ENCODE measurements at regions not wholly inside any gene's neighbourhood (a gene's known extent, or its start where the extent isn't known, plus 50 kb on each side); places are given as distances from the start of the nearest gene placed in this dataset.

GRCh38 chr10:90138844-90139243, 437.5 kb downstream of the KIF20B start:
- peaks cover 20 to 45% of the 10 kb centered on the region in 2 donors for H3K9me3 ChIP-seq
- intact Hi-C loops (cut with DNase I), result no loop called here

DNA sequence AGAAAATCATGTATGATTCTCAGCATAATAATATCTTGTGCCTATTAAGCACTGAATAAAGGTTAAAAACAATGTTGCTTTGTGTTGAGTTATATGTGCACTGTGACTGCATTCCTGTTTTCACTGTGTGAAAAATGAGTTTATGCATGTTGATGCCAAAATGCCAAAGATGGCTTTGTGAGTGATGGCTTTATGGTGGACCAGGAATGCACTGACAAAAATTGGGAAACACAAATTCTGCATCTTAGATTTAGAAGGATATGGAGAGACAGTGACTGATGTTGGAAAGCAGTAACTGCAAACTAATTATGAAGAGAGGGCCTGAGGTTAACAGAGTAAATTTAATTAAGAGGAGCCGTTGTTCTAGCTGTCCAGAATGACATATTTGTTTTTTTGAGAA, 440.4 kb downstream of the KIF20B start:
- no peak for TF ChIP-seq CTCF (IDR thresholded peaks at IDR 0.05)
- H3K36me3 ChIP-seq, result no peaks in the 10 kb centered on the region
- DNase-seq (ENCODE audit: low spot score in 2 of 2), result no peak
- intact Hi-C loops (cut with DNase I), result no loop called here
- no peak overlapping the region for H3K27ac ChIP-seq
- no peaks in the 10 kb centered on the region for H3K27me3 ChIP-seq
- H3K4me3 ChIP-seq, result no peak overlapping the region
- H3K4me1 ChIP-seq, result no peaks in the 10 kb centered on the region
- H3K9me3 ChIP-seq, result peaks cover 19 to 22% of the 10 kb centered on the region in 2 donors

More at GRCh38 chr10:90138844-90139243, 437.5 kb downstream of the KIF20B start:
- no peak overlapping the region for H3K4me3 ChIP-seq
- no peak overlapping the region for H3K27ac ChIP-seq
- no peak for DNase-seq (ENCODE audit: low spot score in 2 of 2)
- H3K27me3 ChIP-seq, result no peaks in the 10 kb centered on the region
- H3K36me3 ChIP-seq, result no peaks in the 10 kb centered on the region
- H3K4me1 ChIP-seq, result no peaks in the 10 kb centered on the region
- peak in 1 of 3 experiments; percentile 6 for TF ChIP-seq CTCF (IDR thresholded peaks at IDR 0.05)

DNA sequence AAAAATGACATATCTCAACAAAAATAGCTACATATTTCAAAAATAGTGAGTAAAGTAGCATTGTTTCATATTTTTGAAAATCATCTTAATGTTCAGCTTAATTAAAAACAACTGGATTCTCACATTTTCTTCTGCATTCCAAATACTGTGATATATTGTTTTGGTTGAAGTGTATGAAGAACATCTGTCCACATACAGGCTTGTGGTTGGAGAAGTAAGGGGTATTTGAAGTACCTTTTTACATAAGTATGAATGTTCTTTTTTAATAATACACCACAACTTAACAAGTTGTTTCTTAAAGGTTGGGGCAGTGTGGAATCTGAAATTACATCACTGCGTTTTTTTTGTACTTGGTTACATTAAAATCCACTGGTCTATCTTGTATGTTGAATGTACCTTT, 442.5 kb downstream of the KIF20B start:
- peaks cover under 1 to 4% of the 10 kb centered on the region in 2 donors for H3K9me3 ChIP-seq
- intact Hi-C loops (cut with DNase I), result no loop called here

GRCh38 chr10:90148116-90148855, 446.9 kb downstream of the KIF20B start:
- Histone ChIP-seq H3K4me3 (no peak overlapping the region), H3K27me3 (no peaks in the 10 kb centered on the region), H3K36me3 (no peaks in the 10 kb centered on the region), H3K27ac (no peak overlapping the region), H3K9me3 (no peaks in the 10 kb centered on the region), H3K4me1 (no peaks in the 10 kb centered on the region)
- DNase-seq (ENCODE audit: low spot score in 2 of 2), result no peak
- intact Hi-C loops (cut with DNase I), result no loop called here
- TF ChIP-seq CTCF (IDR thresholded peaks at IDR 0.05), result peak in 1 of 3 experiments; percentile 41

More for the DNA sequence above, 442.5 kb downstream of the KIF20B start:
- no peak overlapping the region for H3K27ac ChIP-seq
- no peaks in the 10 kb centered on the region for H3K27me3 ChIP-seq
- no peak for TF ChIP-seq CTCF (IDR thresholded peaks at IDR 0.05)
- no peak for DNase-seq (ENCODE audit: low spot score in 2 of 2)
- no peaks in the 10 kb centered on the region for H3K36me3 ChIP-seq
- no peak overlapping the region for H3K4me3 ChIP-seq
- H3K4me1 ChIP-seq, result no peaks in the 10 kb centered on the region

DNA sequence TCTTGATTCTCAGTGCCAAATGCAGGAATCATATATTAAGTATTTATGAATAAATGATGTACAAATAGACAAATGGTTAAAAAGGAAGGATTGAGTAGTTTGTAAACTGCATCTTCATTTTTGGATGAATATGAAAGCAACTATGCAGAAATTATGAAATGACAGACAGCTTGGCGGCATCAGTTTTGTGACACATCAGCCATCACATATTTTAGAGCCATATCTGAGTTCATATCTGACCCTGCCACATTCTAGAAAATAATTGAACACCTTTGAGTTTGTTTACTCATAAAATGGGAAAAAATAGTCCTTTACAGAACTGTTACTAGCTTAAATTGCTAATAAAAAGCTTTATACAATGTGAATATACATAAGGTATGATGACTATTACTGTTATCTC, 448.2 kb downstream of the KIF20B start:
- H3K36me3 ChIP-seq, result no peaks in the 10 kb centered on the region
- intact Hi-C loops (cut with DNase I), result no loop called here

More for the DNA sequence above, 448.2 kb downstream of the KIF20B start:
- no peak overlapping the region for H3K4me3 ChIP-seq
- H3K27ac ChIP-seq, result no peak overlapping the region
- no peak for DNase-seq (ENCODE audit: low spot score in 2 of 2)
- H3K9me3 ChIP-seq, result no peaks in the 10 kb centered on the region
- no peaks in the 10 kb centered on the region for H3K27me3 ChIP-seq
- no peaks in the 10 kb centered on the region for H3K4me1 ChIP-seq
- TF ChIP-seq CTCF (IDR thresholded peaks at IDR 0.05), result no peak
